Testis (tissue), 2 donors: ENCODE measurements at regions not wholly inside any gene's neighbourhood (a gene's known extent, or its start where the extent isn't known, plus 50 kb on each side); places are given as distances from the start of the nearest gene placed in this dataset.

Experiments used
- DNase-seq: peaks from one replicate; pipeline ENCODE4 v3.0.0-alpha.2; 2019
- H3K27ac ChIP-seq, 2 donors: fragments of 200-600 bp; sonication (generic); one replicate each; pipeline ENCODE4 v1.5.1; 2019
- H3K27me3 ChIP-seq: fragments of 200-600 bp; sonication (generic); one replicate; pipeline ENCODE4 v1.5.1; 2019
- H3K36me3 ChIP-seq: fragments of 200-600 bp; sonication (generic); one replicate; pipeline ENCODE4 v1.5.1; 2017; ENCODE audit warnings: low read depth; ENCODE audit errors: missing control alignments
- H3K4me1 ChIP-seq: fragments of 200-600 bp; sonication (generic); one replicate; pipeline ENCODE4 v1.5.1; 2019
- H3K4me3 ChIP-seq, 2 donors: fragments of 200-600 bp; sonication (generic); one replicate each; pipeline ENCODE4 v1.5.1; 2017 to 2019
- H3K9me3 ChIP-seq: fragments of 200-600 bp; sonication (generic); one replicate; pipeline ENCODE4 v1.5.1; 2017
- POLR2A ChIP-seq: fragments of 450-650 bp; IDR thresholded peaks from one replicate; pipeline ENCODE4 v1.6.1; 2017; ENCODE audit warnings: antibody characterized with exemption, mild to moderate bottlenecking, moderate library complexity
- WGBS, 2 donors: methylation state at CpG; one replicate each; pipeline ENCODE4 v1.1.5; 2018; 5-methylcytosine and 5-hydroxymethylcytosine counted together
- intact Hi-C: fragments of 100-400 bp; cut with DNase I; formaldehyde crosslinking; loops from one replicate; pipeline ENCODE4 v1.15.1; 2023; ENCODE audit warnings: low total_unique reads
- TF ChIP-seq, protein P1 (sequence below), 3 experiments: fragments of 450-650 bp in 2 of 3; fragments of 200-600 bp in 1 of 3; sonication (generic) in 1 of 3; IDR thresholded peaks; one replicate each; pipeline ENCODE4 v1.5.1; 2016 to 2019; ENCODE audit warnings: antibody characterized with exemption in 3 of 3, mild to moderate bottlenecking in 2 of 3, moderate library complexity in 1 of 3

DNA sequence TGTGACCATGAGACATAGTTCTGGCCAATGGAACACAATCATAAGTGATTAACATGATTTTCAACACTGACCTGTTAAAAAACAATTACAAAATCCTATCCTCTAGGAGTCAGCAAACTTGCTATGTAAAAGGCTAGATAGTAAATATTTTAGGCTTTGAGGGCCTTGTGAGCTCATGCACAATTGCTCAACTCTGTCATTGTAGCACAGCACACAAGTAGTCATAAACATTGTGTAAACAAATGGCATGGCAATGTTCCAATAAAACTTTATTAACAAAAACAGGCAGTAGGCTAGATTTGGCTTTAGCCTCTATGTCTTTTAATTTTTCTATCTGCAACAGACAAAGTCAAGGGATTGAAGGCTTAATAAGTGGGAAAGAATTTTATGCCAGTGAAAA, 350.7 kb downstream of the C12orf50 start:
- H3K27ac ChIP-seq, result no peak overlapping the region
- H3K4me1 ChIP-seq, result no peaks in the 10 kb centered on the region
- H3K36me3 ChIP-seq, result no peaks in the 10 kb centered on the region
- no peaks in the 10 kb centered on the region for H3K9me3 ChIP-seq
- H3K27me3 ChIP-seq, result no peaks in the 10 kb centered on the region
- DNase-seq, result no peak
- intact Hi-C loops, result no loop called here
- no peak for TF ChIP-seq POLR2A
- TF ChIP-seq, protein P1, sequence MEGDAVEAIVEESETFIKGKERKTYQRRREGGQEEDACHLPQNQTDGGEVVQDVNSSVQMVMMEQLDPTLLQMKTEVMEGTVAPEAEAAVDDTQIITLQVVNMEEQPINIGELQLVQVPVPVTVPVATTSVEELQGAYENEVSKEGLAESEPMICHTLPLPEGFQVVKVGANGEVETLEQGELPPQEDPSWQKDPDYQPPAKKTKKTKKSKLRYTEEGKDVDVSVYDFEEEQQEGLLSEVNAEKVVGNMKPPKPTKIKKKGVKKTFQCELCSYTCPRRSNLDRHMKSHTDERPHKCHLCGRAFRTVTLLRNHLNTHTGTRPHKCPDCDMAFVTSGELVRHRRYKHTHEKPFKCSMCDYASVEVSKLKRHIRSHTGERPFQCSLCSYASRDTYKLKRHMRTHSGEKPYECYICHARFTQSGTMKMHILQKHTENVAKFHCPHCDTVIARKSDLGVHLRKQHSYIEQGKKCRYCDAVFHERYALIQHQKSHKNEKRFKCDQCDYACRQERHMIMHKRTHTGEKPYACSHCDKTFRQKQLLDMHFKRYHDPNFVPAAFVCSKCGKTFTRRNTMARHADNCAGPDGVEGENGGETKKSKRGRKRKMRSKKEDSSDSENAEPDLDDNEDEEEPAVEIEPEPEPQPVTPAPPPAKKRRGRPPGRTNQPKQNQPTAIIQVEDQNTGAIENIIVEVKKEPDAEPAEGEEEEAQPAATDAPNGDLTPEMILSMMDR (IDR thresholded peaks at IDR 0.05), result no peak
- no peak overlapping the region for H3K4me3 ChIP-seq

DNA sequence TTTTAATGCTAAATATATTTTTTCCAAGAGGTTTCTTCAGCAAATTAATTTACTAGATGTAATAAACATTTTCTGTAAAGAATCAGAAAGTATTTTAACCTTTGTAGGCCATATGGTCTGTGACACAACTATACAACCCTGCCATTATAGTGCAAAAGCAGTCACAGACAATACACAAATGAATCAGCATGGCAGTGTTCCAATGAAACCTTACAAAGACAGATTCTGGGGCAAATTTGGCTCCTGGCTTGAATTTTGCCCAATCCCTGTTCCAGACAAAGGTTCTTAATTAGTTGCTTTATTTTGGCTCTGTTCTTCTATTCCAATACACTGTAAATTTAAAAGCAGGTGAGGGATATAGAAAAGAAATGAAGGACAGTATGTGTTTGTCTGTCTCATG, 352.5 kb downstream of the C12orf50 start:
- no peaks in the 10 kb centered on the region for H3K27me3 ChIP-seq
- DNase-seq, result no peak
- H3K27ac ChIP-seq, result no peak overlapping the region
- no peaks in the 10 kb centered on the region for H3K36me3 ChIP-seq
- no peaks in the 10 kb centered on the region for H3K4me1 ChIP-seq
- H3K4me3 ChIP-seq, result no peak overlapping the region
- intact Hi-C loops, result no loop called here
- no peak for TF ChIP-seq POLR2A
- TF ChIP-seq, protein P1 (IDR thresholded peaks at IDR 0.05), result no peak
- H3K9me3 ChIP-seq, result no peaks in the 10 kb centered on the region

DNA sequence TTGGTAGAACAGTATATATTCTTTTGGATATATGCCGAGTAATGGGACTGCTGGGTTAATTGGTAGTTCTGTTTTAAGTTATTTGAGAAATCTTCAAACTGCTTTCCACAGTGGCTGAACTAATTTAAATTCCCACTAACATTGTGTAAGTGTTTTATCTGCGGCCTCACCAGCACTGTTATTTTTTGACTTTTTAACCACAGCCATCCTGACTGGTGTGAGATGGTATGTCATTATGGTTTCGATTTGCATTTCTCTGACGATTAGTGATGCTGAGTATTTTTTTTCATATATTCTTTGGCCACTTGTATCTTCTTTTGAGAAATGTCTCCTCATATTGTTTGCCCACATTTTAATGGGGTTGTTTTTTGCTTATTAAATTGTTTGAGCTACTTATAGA, 357.4 kb downstream of the C12orf50 start:
- Histone ChIP-seq H3K27ac (no peak overlapping the region), H3K4me3 (no peak overlapping the region), H3K36me3 (no peaks in the 10 kb centered on the region), H3K4me1 (no peaks in the 10 kb centered on the region), H3K9me3 (no peaks in the 10 kb centered on the region), H3K27me3 (no peaks in the 10 kb centered on the region)
- intact Hi-C loops, result no loop called here
- no peak for DNase-seq
- TF ChIP-seq, protein P1 (IDR thresholded peaks at IDR 0.05), result no peak
- TF ChIP-seq POLR2A, result no peak
- 88 to 97% methylated on average over 4 of the region's 4 CpGs for WGBS, 2 donors

DNA sequence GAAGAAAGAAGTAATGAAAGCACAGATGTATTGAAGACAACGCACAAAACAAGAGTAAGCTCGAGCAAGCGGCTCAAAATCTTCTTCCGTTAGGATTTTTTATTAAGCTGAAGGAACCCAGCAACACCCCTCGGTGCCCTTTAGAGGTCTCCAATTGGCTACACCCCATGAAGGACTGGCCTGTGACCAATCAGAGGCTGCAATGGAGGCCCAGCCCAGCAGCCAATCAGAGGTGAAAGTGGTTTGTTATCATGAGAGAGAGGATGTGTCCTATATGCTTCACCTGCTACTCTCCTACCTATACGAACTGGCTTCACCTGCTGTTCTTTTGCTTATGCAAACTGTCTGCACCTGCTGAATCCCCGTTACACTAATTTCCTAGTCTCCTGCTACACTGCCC, 358.8 kb downstream of the C12orf50 start:
- Histone ChIP-seq H3K36me3 (no peaks in the 10 kb centered on the region), H3K27me3 (no peaks in the 10 kb centered on the region), H3K4me1 (no peaks in the 10 kb centered on the region), H3K9me3 (no peaks in the 10 kb centered on the region), H3K4me3 (peak overlapping the region in 1 of 2 donors; percentile 18), H3K27ac (no peak overlapping the region)
- 67 to 76% methylated on average over 7 of the region's 7 CpGs for WGBS, 2 donors
- intact Hi-C loops, result no loop called here
- DNase-seq, result peak; percentile 76
- no peak for TF ChIP-seq POLR2A
- TF ChIP-seq, protein P1 (IDR thresholded peaks at IDR 0.05), result no peak

DNA sequence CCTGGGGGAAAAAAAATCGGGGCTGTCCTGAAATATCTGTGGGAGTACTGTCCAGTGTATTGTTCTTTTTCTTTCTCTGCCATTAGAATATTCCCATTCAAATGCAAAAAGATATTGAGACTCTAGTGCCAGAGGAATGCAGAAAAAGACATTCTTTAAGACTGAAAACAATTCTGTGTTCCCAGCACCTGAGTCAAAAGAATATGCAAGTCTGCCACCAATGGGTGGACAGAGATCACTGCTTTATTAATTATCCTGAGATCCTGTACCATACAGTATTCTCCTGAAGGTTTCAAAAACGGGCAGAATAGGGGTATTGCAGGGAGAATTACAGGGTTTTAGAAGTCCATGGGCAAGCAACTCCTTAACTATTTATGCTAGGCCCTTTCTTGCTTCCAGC, 361.8 kb downstream of the C12orf50 start:
- Histone ChIP-seq H3K36me3 (no peaks in the 10 kb centered on the region), H3K4me3 (no peak overlapping the region), H3K9me3 (no peaks in the 10 kb centered on the region), H3K4me1 (no peaks in the 10 kb centered on the region), H3K27ac (no peak overlapping the region), H3K27me3 (no peaks in the 10 kb centered on the region)
- intact Hi-C loops, result no loop called here
- DNase-seq, result no peak
- 38 to 49% methylated on average over 2 of the region's 2 CpGs for WGBS, 2 donors
- TF ChIP-seq, protein P1 (IDR thresholded peaks at IDR 0.05), result peak; percentile 11 to 30 (median 19)
- no peak for TF ChIP-seq POLR2A
